SW 1271 (cell line): ENCODE measurements at regions not wholly inside any gene's neighbourhood (a gene's known extent, or its start where the extent isn't known, plus 50 kb on each side); places are given as distances from the start of the nearest gene placed in this dataset.

ENCODE experiments used
- DNase-seq, 2 experiments: peaks; one replicate each; lab custom pipeline; 2025; lab: John Stamatoyannopoulos, UW

- no peak for DNase-seq
Measured at GRCh38 chr5:72000707-72001106, 106.6 kb upstream of the MAP1B start.

DNA sequence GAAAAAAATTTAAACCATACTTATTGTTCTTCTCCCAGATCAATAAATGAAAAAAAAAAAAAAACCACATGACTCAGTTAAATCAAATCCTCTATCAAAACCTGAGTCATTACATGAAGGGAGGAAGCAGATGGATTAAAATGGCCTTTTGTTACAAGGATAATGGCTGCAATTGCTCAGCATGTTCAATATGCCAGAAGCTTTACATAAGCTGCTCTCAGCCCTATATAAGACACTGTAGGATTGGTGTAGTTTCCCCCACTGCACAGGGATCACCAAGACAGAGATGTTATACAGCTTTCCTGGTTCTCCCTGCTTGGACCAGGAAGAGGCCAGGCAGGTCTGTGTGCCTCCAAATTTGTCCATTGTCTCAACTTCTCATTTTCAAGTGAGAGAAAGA is 101.6 kb upstream of the MAP1B start:
- no peak for DNase-seq

GRCh38 chr5:72006361-72006760 is 100.9 kb upstream of the MAP1B start:
- DNase-seq, result no peak

DNA sequence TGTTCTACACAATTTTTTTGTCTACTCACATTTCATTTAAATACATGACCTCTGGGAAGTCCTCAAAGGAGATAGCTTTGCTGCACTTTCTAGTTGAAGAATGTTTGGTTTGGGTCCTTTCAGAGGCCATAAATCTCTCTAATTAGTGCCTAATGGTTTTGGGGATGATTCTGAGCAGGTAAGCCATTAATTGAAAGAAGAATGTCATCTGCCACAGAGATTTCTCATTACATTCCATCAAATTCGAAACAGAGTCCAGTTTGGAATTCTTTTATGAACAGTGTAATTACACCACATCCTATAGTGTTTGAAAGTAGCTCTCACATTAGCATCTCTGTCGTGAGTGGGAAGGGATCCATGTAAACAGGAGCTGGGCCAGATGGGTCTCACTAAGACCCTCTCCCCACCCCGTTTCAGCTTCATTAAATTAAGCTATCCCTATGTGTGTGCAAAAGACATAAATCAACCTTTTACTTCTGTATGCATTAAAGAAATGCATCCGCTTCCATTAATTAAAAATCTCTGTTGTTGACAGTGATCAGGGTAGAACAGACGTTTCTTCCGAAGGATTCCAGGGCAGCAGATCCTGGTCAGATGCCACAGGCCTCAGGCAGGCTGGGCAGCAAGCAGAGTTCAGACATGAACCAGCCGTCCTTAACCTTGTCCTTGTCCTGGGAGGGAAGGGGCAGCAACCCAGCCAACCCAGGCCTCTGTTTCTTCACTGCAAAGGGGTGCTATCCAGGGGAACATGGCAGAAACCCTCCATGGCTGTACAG is 99.8 kb upstream of the MAP1B start:
- no peak for DNase-seq

- no peak for DNase-seq
Measured at GRCh38 chr5:72009280-72009679, 98.0 kb upstream of the MAP1B start.

DNA sequence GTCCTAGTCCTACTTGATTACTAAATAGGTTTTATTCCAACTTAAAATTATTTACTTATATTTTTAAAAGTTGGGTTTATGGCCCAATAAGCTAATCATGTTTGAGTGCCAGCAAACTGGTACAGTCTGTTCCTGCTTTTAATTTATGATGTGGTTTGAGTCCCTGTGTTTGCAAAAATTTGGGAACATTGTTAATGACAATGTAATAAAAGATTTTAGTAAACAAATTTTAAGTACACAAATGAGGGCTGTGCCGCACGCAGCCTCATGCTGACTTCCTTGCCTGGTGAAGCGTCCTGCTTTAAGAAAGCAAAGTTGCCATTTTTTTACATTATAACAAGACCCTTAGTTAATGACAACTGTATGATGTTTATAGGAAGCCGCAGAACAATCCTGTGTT is 96.8 kb upstream of the MAP1B start:
- no peak for DNase-seq

DNA sequence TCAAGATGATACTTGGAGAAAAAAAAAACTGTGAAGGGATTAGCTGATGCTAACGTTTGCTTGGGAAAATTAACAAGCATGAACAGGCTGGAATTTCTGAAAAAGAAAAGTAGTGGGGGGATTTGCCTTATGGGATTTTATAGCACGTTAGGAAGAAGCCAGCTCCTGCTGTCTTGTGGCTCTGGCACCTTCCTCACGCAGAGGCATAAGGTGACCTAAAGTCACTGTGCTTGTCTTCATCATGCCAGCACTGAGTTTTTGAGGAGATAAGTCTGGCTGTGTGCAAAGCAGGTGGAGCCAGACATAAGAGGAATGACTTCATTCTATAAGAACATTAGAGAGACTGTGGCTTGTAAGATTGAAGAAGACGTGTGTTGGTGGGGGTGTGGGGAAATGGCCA is 94.4 kb upstream of the MAP1B start:
- DNase-seq, result no peak

- no peak for DNase-seq
Measured at GRCh38 chr5:72013766-72014624, 93.3 kb upstream of the MAP1B start.

DNA sequence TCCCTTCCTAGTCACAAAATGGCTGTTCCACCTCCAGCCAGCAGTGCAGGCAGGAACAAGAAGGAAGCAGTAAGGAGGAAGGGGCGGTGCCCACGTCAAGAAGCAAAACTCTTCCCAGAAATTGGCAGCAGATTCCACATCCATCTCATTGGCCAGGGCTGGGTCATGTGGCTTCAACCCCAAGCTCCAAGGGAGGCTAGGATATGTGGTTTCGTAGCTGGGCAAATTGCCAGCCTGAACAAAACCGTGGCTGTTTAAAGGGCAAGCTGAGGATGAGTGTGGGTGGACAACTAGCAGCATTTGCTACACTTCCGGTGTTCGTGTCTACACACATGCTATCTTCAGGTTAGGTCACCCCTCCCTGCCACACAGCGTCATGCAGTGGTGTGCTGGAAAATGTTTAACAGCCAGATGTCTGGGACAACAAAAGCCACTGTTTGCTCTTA is 92.1 kb upstream of the MAP1B start:
- no peak for DNase-seq

GRCh38 chr5:72018143-72018803 is 89.0 kb upstream of the MAP1B start:
- peak in 1 of 2 experiments; percentile 27 for DNase-seq

- DNase-seq, result no peak
Measured at GRCh38 chr5:72020161-72020983, 86.9 kb upstream of the MAP1B start.

GRCh38 chr5:72021651-72022357 is 85.5 kb upstream of the MAP1B start:
- DNase-seq, result no peak

- no peak for DNase-seq
Measured at GRCh38 chr5:72028382-72028781, 78.9 kb upstream of the MAP1B start.

- DNase-seq, result no peak
Measured at GRCh38 chr5:72030237-72030636, 77.0 kb upstream of the MAP1B start.

- DNase-seq, result no peak
Measured at GRCh38 chr5:72032788-72033187, 74.5 kb upstream of the MAP1B start.

DNA sequence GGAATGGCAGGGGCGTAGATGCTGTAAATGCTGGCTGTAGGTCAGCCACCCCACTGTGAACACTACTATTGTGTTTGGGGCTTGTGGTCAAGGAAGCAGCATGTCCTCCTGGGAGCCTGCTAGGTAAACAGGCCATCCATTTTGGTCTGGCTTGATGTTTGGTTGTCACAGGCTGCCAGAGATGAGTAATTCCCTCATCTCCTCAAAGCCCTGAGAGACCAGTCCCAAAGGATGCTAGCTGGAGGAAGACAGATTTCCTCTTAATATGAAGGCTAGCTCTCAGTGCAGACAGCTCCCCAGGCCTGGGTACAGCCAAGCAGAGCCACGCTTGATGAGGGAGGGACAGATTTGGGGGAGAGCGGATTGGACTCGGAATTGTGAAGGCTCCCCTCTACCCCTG is 72.5 kb upstream of the MAP1B start:
- no peak for DNase-seq

- no peak for DNase-seq
Measured at GRCh38 chr5:72035831-72036230, 71.4 kb upstream of the MAP1B start.

GRCh38 chr5:72036951-72037350 is 70.3 kb upstream of the MAP1B start:
- DNase-seq, result no peak

DNA sequence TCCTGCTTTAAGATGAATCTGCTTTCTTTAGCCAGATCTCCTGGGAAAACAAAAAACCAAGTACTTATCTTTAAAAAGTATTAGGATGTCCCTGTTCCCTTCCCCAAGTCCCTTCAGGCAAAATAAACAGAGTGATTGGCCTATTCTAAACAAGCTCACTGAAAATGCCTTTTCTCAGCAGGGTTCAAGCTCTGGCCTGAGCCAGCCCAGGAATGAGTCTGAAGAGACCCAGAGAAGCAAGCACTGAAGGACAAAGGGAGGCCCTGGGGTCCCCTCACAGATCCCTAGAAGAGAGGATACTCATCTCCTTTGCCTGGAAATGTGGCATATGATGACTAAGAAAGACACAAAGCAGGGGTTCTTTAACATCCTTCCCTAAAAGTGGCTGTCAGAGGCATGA is 66.8 kb upstream of the MAP1B start:
- no peak for DNase-seq

DNA sequence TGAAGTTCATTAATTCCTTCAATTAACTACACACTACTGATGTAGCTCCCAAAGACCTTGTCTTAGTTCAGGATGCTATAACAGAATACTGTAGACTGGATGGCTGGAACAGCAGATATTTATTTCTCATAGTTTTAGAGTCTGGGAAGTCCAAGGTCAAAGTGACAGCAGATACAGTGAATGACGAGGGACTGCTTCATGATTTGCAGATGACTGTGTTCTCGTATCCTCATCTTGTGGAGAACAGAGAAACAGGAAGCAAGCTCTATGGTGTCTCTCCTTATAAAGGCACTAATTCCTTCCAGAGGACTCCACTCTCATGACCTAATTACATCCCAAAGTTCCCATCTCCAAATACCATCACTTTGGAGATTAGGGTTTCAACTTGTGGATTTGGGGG is 65.6 kb upstream of the MAP1B start:
- no peak for DNase-seq

GRCh38 chr5:72042097-72042496 is 65.2 kb upstream of the MAP1B start:
- DNase-seq, result no peak
